K562 (cell line): ENCODE measurements at regions not wholly inside any gene's neighbourhood (a gene's known extent, or its start where the extent isn't known, plus 50 kb on each side); places are given as distances from the start of the nearest gene placed in this dataset.

Source experiments
- BRD9 ChIP-seq: fragments of 450-650 bp; IDR thresholded peaks from 2 replicates; pipeline ENCODE4 v1.6.1; 2018; ENCODE audit warnings: low read depth; ENCODE audit not compliant: partially characterized antibody
- CBX1 ChIP-seq: sonication (generic); IDR thresholded peaks from 2 replicates; pipeline ENCODE4 v1.6.1; 2016; ENCODE audit warnings: antibody characterized with exemption, low read depth, mild to moderate bottlenecking
- CCNT2 ChIP-seq: IDR thresholded peaks from 2 replicates; pipeline ENCODE4 v1.6.1; 2011; ENCODE audit warnings: borderline replicate concordance, low read depth, mild to moderate bottlenecking, moderate library complexity, mixed read lengths, low read length; ENCODE audit not compliant: insufficient read length; ENCODE audit errors: extremely low read depth
- CTCF ChIP-seq, 3 experiments: IDR thresholded peaks in 2 of 3; conservative IDR thresholded peaks in 1 of 3; 2 replicates each; pipeline ENCODE4 v1.5.1; 2011 to 2012; ENCODE audit warnings: low read length in 3 of 3, mild to moderate bottlenecking in 3 of 3, control low read depth in 2 of 3, improper control_type of control experiment in 1 of 3, inconsistent platforms in 1 of 3, low read depth in 1 of 3, mixed read lengths in 1 of 3, moderate library complexity in 1 of 3; ENCODE audit not compliant: insufficient read depth in 2 of 3
- NKRF ChIP-seq: fragments of 450-650 bp; IDR thresholded peaks from 2 replicates; pipeline ENCODE4 v1.6.1; 2016; ENCODE audit warnings: borderline replicate concordance
- SRSF3 ChIP-seq: fragments of 200-400 bp; formaldehyde crosslinking; IDR thresholded peaks from 2 replicates; pipeline ENCODE4 v1.6.1; 2016; ENCODE audit warnings: mild to moderate bottlenecking, low read length, moderate library complexity; ENCODE audit not compliant: insufficient read depth
- TOE1 ChIP-seq, 2 experiments: fragments of 450-650 bp in 1 of 2; sonication (generic) in 1 of 2; formaldehyde crosslinking in 1 of 2; IDR thresholded peaks; 2 replicates each; pipeline versions ENCODE4 v1.7.1 to v1.8.0; 2016 to 2022; ENCODE audit warnings: borderline replicate concordance in 2 of 2, mild to moderate bottlenecking in 2 of 2, antibody characterized with exemption in 1 of 2, inconsistent platforms in 1 of 2, low read depth in 1 of 2, missing genetic modification reagents in 1 of 2, moderate library complexity in 1 of 2
- ZNF609 ChIP-seq: sonication (generic); formaldehyde crosslinking; IDR thresholded peaks from 2 replicates; pipeline ENCODE4 v1.8.1; 2023; ENCODE audit warnings: missing genetic modification reagents, mild to moderate bottlenecking, borderline replicate concordance

DNA sequence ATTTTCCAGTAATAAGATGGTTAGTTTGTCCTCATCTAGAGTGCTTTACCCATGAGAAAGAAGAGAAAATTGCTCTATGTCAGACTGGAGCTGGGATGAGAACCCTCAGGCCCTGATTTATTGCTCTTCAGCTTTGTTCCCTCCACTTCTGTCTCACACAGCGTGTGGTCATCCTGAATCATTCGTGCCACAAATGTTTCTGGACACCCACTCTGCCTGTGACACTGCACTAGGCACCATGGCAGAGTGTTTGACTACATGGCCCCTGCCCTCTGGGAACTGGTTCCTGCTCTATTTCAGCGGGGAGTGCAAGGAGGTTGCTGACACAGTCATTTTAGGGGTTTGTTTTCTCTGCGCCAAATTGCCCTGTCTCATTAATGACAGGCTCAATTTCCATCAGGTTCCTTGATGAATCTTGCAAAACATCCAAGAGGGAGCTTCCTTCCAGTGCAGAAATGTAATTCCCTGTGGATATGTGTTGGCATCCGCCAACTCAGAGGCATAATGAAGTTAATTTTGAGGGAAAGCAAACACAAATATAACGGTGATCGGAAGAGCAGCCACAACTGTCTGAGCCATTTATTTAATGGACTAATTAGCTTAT is 207.5 kb downstream of the CLIC5 start (continued):
- TF ChIP-seq ZNF609 (CRISPR knock-in tag) (no peak), CBX1 (no peak), CTCF (IDR thresholded peaks at IDR 0.05 in 2 of 3, conservative IDR thresholded peaks at IDR 0.05 in 1 of 3; ENCODE audit: insufficient read depth in 2 of 3, low read depth in 1 of 3, low read length in 3 of 3) (no peak), SRSF3 (no peak), BRD9 (no peak), TOE1 (IDR thresholded peaks at IDR 0.05; ENCODE audit: borderline replicate concordance) (no peak), TOE1 (CRISPR knock-in tag; IDR thresholded peaks at IDR 0.05; ENCODE audit: borderline replicate concordance, low read depth) (no peak), CCNT2 (no peak), NKRF (no peak)
